ENCODE measurements at regions not wholly inside any gene's neighbourhood (a gene's known extent, or its start where the extent isn't known, plus 50 kb on each side); places are given as distances from the start of the nearest gene placed in this dataset.
"Not testable (repeated sequence)": the region's sequence is repeated elsewhere in the genome, so short reads cannot be mapped to it uniquely, and the experiment has no call there.

- peak; percentile 36 for DNase-seq (ENCODE audit: extremely low read depth, low read depth, low spot score)
These were observed 121.6 kb upstream of the FAT1 start for GRCh38 chr4:186845137-186845842.

- DNase-seq (ENCODE audit: extremely low read depth, low read depth, low spot score): no peak
These were observed 122.8 kb upstream of the FAT1 start for GRCh38 chr4:186846426-186846825.

- DNase-seq (ENCODE audit: extremely low read depth, low read depth, low spot score): not testable (repeated sequence)
These were observed 123.9 kb upstream of the FAT1 start for GRCh38 chr4:186847429-186848131.

- DNase-seq (ENCODE audit: extremely low read depth, low read depth, low spot score): no peak
These were observed 124.8 kb upstream of the FAT1 start for GRCh38 chr4:186848437-186848836.

- no peak for DNase-seq (ENCODE audit: extremely low read depth, low read depth, low spot score)
These were observed 127.8 kb upstream of the FAT1 start for GRCh38 chr4:186851291-186852072.

- DNase-seq (ENCODE audit: extremely low read depth, low read depth, low spot score): no peak
These were observed 128.4 kb upstream of the FAT1 start for GRCh38 chr4:186852073-186852420.

- DNase-seq (ENCODE audit: extremely low read depth, low read depth, low spot score): no peak
These were observed 129.3 kb upstream of the FAT1 start for GRCh38 chr4:186852964-186853391.

GRCh38 chr4:186854256-186854655 lies 130.6 kb upstream of the FAT1 start:
- DNase-seq (ENCODE audit: extremely low read depth, low read depth, low spot score): no peak

- no peak for DNase-seq (ENCODE audit: extremely low read depth, low read depth, low spot score)
These were observed 131.5 kb upstream of the FAT1 start for GRCh38 chr4:186855111-186855510.

- no peak for DNase-seq (ENCODE audit: extremely low read depth, low read depth, low spot score)
These were observed 134.1 kb upstream of the FAT1 start for GRCh38 chr4:186857793-186858192.

- no peak for DNase-seq (ENCODE audit: extremely low read depth, low read depth, low spot score)
These were observed 134.7 kb upstream of the FAT1 start for GRCh38 chr4:186858355-186858754.

GRCh38 chr4:186859420-186859819 lies 135.8 kb upstream of the FAT1 start:
- no peak for DNase-seq (ENCODE audit: extremely low read depth, low read depth, low spot score)

- no peak for DNase-seq (ENCODE audit: extremely low read depth, low read depth, low spot score)
These were observed 137.7 kb upstream of the FAT1 start for GRCh38 chr4:186861317-186861716.

GRCh38 chr4:186871856-186872255 lies 148.2 kb upstream of the FAT1 start:
- DNase-seq (ENCODE audit: extremely low read depth, low read depth, low spot score): no peak

- DNase-seq (ENCODE audit: extremely low read depth, low read depth, low spot score): not testable (repeated sequence)
These were observed 149.4 kb upstream of the FAT1 start for GRCh38 chr4:186873095-186873494.

- DNase-seq (ENCODE audit: extremely low read depth, low read depth, low spot score): no peak
These were observed 151.8 kb upstream of the FAT1 start for GRCh38 chr4:186875476-186875875.

- peak; percentile 4 for DNase-seq (ENCODE audit: extremely low read depth, low read depth, low spot score)
These were observed 153.4 kb upstream of the FAT1 start for GRCh38 chr4:186876961-186877626.

GRCh38 chr4:186878203-186878776 lies 154.6 kb upstream of the FAT1 start:
- no peak for DNase-seq (ENCODE audit: extremely low read depth, low read depth, low spot score)

GRCh38 chr4:186881521-186882220 lies 158.0 kb upstream of the FAT1 start:
- DNase-seq (ENCODE audit: extremely low read depth, low read depth, low spot score): no peak

GRCh38 chr4:186882293-186882692 lies 158.6 kb upstream of the FAT1 start:
- DNase-seq (ENCODE audit: extremely low read depth, low read depth, low spot score): no peak

Data from glomerular endothelial cell (primary cell).